ENCODE measurements at regions not wholly inside any gene's neighbourhood (a gene's known extent, or its start where the extent isn't known, plus 50 kb on each side); places are given as distances from the start of the nearest gene placed in this dataset.

GRCh38 chr10:89891006-89891535, 189.7 kb downstream of the KIF20B start:
- Mint-ChIP-seq H3K4me3 (ENCODE audit: unreplicated experiment) (no peak overlapping the region), H3K4me1 (ENCODE audit: unreplicated experiment) (no peaks in the 10 kb centered on the region), H3K9me3 (ENCODE audit: unreplicated experiment) (no peaks in the 10 kb centered on the region), H3K27me3 (ENCODE audit: unreplicated experiment) (peaks cover 2% of the 10 kb centered on the region), H3K36me3 (ENCODE audit: low read depth, unreplicated experiment) (no peaks in the 10 kb centered on the region), H3K27ac (ENCODE audit: unreplicated experiment) (no peak overlapping the region)
- no peak for TF ChIP-seq CTCF (IDR thresholded peaks at IDR 0.05; ENCODE audit: unreplicated experiment)
- no peak for DNase-seq (ENCODE audit: low spot score)

- H3K4me3 Mint-ChIP-seq (ENCODE audit: unreplicated experiment) = no peak overlapping the region
- TF ChIP-seq CTCF (IDR thresholded peaks at IDR 0.05; ENCODE audit: unreplicated experiment) = no peak
- H3K4me1 Mint-ChIP-seq (ENCODE audit: unreplicated experiment) = peaks cover 3% of the 10 kb centered on the region
- H3K9me3 Mint-ChIP-seq (ENCODE audit: unreplicated experiment) = no peaks in the 10 kb centered on the region
- H3K27me3 Mint-ChIP-seq (ENCODE audit: unreplicated experiment) = peaks cover under 1% of the 10 kb centered on the region
- no peak for DNase-seq (ENCODE audit: low spot score)
- no peaks in the 10 kb centered on the region for H3K36me3 Mint-ChIP-seq (ENCODE audit: low read depth, unreplicated experiment)
- no peak overlapping the region for H3K27ac Mint-ChIP-seq (ENCODE audit: unreplicated experiment)
Measured at GRCh38 chr10:89894051-89894450, 192.7 kb downstream of the KIF20B start.

DNA sequence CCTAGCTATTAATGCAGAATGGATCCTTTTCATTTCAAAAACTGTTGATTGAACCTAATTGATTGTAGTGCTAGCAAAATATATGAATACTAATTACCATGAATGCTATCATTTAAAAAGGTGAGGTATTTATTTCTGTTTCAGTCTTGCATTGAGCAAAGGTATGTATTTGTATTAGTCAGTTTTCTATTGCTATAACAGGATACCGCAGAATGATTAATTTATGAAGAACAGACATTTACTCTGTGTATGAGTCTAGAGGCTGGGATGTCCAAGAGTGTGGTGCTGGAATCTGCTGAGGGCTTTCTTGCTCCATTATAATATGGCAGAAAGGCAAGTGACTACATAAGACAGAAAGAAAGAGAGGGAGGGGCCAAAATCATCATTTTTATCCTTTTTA, 199.2 kb downstream of the KIF20B start:
- Mint-ChIP-seq H3K27ac (ENCODE audit: unreplicated experiment) (no peak overlapping the region), H3K4me1 (ENCODE audit: unreplicated experiment) (peaks cover 9% of the 10 kb centered on the region), H3K27me3 (ENCODE audit: unreplicated experiment) (no peaks in the 10 kb centered on the region), H3K4me3 (ENCODE audit: unreplicated experiment) (no peak overlapping the region), H3K36me3 (ENCODE audit: low read depth, unreplicated experiment) (no peaks in the 10 kb centered on the region), H3K9me3 (ENCODE audit: unreplicated experiment) (no peaks in the 10 kb centered on the region)
- DNase-seq (ENCODE audit: low spot score) = no peak
- TF ChIP-seq CTCF (IDR thresholded peaks at IDR 0.05; ENCODE audit: unreplicated experiment) = no peak

GRCh38 chr10:89901895-89902294, 200.5 kb downstream of the KIF20B start:
- Mint-ChIP-seq H3K36me3 (ENCODE audit: low read depth, unreplicated experiment) (no peaks in the 10 kb centered on the region), H3K4me3 (ENCODE audit: unreplicated experiment) (no peak overlapping the region), H3K9me3 (ENCODE audit: unreplicated experiment) (no peaks in the 10 kb centered on the region), H3K4me1 (ENCODE audit: unreplicated experiment) (peaks cover 9% of the 10 kb centered on the region), H3K27me3 (ENCODE audit: unreplicated experiment) (peaks cover 1% of the 10 kb centered on the region), H3K27ac (ENCODE audit: unreplicated experiment) (no peak overlapping the region)
- no peak for TF ChIP-seq CTCF (IDR thresholded peaks at IDR 0.05; ENCODE audit: unreplicated experiment)
- no peak for DNase-seq (ENCODE audit: low spot score)

- no peak overlapping the region for H3K4me3 Mint-ChIP-seq (ENCODE audit: unreplicated experiment)
- H3K4me1 Mint-ChIP-seq (ENCODE audit: unreplicated experiment) = peaks cover under 1% of the 10 kb centered on the region
- TF ChIP-seq CTCF (IDR thresholded peaks at IDR 0.05; ENCODE audit: unreplicated experiment) = no peak
- H3K27me3 Mint-ChIP-seq (ENCODE audit: unreplicated experiment) = peaks cover 1% of the 10 kb centered on the region
- no peaks in the 10 kb centered on the region for H3K9me3 Mint-ChIP-seq (ENCODE audit: unreplicated experiment)
- no peaks in the 10 kb centered on the region for H3K36me3 Mint-ChIP-seq (ENCODE audit: low read depth, unreplicated experiment)
- DNase-seq (ENCODE audit: low spot score) = no peak
- no peak overlapping the region for H3K27ac Mint-ChIP-seq (ENCODE audit: unreplicated experiment)
Measured at GRCh38 chr10:89904755-89905154, 203.4 kb downstream of the KIF20B start.

All from endothelial cell (in vitro differentiated cells).